GM18499 (cell line): ENCODE measurements at regions not wholly inside any gene's neighbourhood (a gene's known extent, or its start where the extent isn't known, plus 50 kb on each side); places are given as distances from the start of the nearest gene placed in this dataset.
"Not testable (repeated sequence)": the region's sequence is repeated elsewhere in the genome, so short reads cannot be mapped to it uniquely, and the experiment has no call there.

Experiments used
- ATAC-seq: cut with Tn5 transposase; IDR thresholded peaks from one replicate; pipeline ENCODE4 v1.9.1; 2021; ENCODE audit warnings: moderate number of reproducible peaks; ENCODE audit not compliant: insufficient read depth, unreplicated experiment

DNA sequence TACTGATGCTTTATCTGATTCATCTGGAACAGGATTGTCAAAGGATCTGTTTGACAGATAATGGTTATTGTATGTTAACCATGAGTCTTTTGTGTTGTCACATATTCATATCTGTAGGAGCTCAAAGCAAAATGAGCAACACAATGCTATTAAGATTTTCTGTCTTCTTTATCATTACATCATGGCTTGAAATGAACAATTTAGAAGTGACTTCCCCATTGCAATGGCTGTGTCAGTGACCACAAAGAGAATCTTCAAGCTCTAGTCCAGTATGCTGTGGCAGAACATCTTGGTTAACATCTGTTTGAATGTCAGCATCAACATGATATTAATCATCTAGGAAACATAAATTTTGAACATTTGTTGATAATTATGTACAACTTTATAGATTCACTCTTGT lies 1148.5 kb downstream of the PLA2G4A start:
- no peak for ATAC-seq

DNA sequence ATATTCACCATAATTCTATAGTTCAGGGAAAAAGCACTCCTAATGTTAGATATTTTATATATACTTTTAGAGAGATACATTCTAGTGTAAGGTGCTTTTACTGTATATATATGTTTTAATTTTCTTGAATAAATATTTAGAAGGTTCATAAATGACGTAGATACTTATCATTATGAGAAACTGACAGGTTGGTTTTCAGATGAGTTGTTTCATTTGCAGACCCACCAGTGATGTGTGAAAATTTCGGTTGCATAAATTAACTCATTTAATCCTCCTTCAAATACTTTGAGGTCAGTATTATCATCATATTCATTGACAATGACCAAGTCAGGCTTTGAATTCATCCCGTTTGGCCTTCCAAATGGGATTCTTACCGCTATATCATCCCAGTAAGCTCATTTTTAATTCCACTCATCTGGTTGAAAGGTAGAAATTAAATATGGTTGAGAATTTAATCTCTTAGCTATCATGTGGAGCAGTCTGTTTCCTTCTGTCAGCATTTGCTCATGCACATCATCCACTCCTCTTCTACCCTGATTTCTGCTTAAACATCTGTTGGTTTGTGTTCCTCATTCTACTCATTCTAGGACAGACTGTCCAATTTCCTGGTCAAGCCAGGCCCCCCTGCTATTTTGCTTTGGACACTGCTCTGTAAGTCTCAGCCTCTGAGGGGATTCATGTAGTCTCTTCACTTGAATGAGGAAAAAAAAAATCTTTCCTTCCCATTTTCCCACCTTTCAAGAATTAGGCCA lies 1156.6 kb downstream of the PLA2G4A start:
- no peak for ATAC-seq

GRCh38 chr1:187985897-187986654 lies 1157.3 kb downstream of the PLA2G4A start:
- ATAC-seq = peak; percentile 70

DNA sequence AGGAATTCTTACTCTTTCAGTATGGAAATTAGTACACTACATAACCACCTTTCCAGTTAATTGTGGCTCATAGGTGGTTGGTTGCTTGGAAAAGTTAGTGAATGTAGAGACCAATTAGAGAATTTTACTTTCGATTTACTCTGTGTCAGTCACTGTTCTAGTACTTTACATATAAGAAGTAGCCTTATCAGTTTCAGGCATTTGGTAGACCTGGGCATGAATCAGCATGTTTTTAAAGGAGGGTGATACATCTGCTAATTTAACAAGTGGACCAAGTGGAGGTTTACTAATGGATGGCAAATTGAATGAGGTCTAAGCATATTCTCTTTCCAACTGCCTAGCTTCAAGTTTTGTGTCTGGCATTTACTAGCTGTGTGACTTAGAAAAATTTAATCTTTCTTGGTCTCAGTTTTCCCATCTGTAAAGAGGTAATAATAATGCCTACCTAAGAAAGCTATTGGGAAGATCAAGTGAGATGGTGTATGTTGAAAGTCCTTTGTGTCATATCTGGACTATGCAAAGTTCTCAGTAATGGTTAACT lies 1158.6 kb downstream of the PLA2G4A start:
- ATAC-seq = no peak

- no peak for ATAC-seq
Observed at GRCh38 chr1:187991944-187992343, 1163.2 kb downstream of the PLA2G4A start.

GRCh38 chr1:187996780-187997179 lies 1168.0 kb downstream of the PLA2G4A start:
- ATAC-seq = no peak

DNA sequence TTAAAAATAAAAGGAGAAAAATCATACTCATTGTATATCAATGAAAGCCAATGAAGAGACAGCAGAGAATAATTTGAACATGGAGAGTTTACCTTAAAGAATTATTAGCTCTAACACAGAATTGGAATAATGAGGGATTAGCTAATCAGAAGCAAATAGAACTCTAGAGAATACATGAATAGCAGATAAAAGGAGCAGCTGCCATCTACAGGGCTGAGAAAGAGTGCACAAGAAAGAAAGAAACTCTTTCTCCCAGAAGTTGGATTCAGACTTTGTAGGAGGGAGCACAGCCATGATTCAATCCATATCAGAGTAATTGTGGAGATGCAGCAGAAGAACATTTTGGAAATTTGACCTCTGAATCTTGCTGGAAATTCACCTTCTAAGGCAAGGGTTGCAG lies 1171.2 kb downstream of the PLA2G4A start:
- no peak for ATAC-seq

DNA sequence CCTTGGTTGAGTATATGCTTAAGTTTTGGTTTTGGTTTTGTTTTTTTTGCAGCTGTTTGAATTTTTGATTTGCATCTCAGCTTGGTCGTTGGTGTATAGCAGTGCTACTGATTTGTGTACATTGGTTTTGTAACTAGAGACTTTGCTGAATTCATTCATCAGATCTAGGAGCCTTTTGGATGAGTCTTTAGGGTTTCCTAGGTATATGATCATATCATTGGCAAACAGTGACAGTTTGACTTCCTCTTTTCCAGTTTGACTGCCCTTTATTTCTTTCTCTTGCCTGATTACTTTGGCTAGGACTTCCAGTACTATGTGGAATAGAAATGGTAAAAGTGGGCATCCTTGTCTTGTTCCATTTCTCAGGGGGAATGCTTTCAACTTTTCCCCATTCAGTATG lies 1174.9 kb downstream of the PLA2G4A start:
- not testable (repeated sequence) for ATAC-seq

GRCh38 chr1:188004849-188005248 lies 1176.1 kb downstream of the PLA2G4A start:
- no peak for ATAC-seq

DNA sequence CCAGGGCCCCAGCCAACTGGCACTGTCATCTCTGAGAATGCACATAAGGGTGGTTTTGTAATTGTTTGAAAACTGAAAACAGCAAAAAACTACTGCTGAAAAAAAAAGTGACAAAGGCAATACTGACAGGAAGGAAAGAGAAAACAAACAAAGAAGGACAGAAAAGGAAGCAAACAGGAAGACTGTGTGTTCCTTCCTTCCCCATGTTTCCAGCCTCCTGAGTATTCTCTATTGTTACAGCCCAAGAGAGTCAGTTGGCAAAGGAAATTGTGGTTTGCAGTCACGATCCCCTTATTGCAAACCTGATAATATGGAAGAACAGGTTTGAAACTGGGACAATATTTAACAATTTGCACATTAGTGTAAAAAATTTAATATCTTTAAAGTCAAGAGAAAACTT lies 1177.6 kb downstream of the PLA2G4A start:
- no peak for ATAC-seq

- ATAC-seq = not testable (repeated sequence)
Observed at GRCh38 chr1:188013222-188013849, 1184.6 kb downstream of the PLA2G4A start.

DNA sequence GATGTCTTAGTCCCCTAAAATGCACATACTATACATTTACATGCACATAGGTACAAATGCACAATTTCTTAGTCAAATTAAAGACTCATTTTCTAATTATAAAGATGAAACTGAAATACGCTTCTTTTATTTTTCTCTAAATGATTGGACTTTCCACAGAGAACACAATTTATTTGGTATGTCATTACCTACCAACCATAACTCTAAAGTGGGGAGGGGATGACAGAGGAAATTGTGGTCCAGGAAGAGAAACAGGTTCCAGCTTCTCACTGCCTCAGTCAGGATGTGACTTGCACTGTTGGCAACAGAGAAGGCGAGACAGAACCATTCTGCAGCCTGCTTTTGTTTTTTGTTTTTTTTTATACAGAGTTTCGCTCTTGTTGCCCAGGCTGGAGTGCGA lies 1189.2 kb downstream of the PLA2G4A start:
- ATAC-seq = no peak

DNA sequence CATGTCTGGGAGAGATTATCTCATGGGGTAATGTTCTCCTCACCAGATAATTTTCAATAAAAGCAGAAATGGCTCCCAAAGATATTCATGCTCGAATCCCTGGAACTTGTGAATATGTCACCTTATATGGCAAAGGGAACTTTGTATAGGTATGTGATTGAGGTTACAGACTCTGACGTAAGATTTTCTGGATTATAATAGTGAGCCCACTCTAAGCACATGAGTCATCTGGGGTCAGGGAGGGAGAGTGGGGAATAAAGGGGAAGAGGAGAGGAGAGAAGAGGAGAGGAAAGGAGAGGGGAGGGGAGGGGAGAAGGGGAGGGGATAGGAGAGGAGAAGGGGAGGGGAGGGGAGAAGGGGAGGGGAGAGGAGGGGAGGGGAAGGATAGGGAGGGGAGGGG lies 1193.9 kb downstream of the PLA2G4A start:
- ATAC-seq = no peak

DNA sequence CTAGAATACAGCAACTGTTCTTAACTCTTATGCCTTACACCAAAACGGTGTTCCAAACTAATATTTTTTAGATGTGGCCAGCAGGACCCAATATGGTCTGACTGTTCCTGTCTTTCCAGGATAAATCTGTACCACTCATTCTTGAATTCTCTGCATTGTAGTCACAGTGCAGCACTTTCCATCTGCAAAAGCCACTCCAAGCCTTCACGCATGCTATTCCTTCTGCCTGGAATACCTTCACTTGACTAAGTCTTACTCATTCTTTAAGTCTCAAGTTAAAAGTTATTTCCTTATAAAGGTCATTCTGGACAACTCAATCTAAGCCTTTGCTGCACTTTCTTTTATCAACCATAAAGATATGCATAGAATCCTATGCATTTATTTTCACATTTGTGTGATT lies 1194.5 kb downstream of the PLA2G4A start:
- no peak for ATAC-seq

DNA sequence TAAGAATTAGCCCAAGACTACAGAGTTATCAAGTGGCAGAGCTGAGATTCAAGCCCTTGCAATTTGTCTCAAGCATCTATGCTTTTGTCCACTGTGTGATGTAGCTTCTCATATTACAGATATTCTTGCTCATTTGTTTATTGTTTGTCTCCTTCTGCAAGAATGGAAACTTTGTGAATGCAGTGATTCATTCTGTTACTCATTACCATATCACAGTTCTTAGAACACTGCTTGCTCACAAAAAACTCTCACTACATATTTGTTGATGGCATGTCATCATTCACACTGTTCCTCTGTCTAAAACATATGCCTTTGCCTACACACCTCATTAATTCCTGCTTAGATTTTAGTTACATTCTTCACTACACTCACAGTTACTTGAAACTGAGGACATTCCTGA lies 1198.9 kb downstream of the PLA2G4A start:
- ATAC-seq = peak; percentile 98

GRCh38 chr1:188037572-188037971 lies 1208.8 kb downstream of the PLA2G4A start:
- ATAC-seq = not testable (repeated sequence)

- no peak for ATAC-seq
Observed at GRCh38 chr1:188043536-188044245, 1214.9 kb downstream of the PLA2G4A start.

- no peak for ATAC-seq
Observed at GRCh38 chr1:188050250-188050649, 1221.5 kb downstream of the PLA2G4A start.

DNA sequence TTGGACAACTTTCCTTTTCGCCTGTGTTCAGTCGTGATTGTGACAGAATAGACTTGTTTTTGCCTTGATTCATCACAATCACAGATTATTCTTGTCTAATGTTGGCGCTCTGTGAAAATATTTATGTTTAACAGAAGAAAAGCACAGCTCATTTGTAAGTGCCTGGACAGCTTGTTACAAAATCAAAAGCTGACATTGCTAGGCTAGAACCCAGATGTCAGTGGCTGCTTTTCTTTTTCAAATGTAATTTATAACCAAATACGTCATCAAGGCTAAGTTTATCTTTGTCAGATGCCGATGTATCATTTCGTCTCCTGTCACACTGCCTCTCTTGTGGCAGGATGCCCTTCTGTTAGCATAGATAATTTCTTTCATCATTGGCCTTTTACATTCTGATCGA lies 1227.3 kb downstream of the PLA2G4A start:
- no peak for ATAC-seq

DNA sequence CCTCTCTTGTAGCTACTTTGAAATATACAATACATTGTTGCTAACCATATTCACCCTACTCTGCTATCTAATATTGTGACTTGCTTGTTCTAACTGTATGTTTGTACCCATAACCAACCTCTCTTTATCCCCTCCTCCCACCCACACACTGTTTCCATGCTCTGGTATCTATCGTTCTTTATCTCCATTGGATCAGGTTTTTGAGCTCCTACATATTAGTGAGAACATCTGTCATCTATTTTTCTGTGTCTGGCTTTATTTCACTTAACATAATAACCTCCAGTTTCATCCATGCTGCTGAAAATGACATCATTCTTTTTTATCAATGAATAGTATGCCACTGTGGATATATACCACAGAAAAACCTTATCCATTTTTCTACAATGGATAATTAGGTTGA lies 1230.1 kb downstream of the PLA2G4A start:
- no peak for ATAC-seq
